C4-2B (cell line): ENCODE measurements at regions not wholly inside any gene's neighbourhood (a gene's known extent, or its start where the extent isn't known, plus 50 kb on each side); places are given as distances from the start of the nearest gene placed in this dataset.

Experiments
- H3K27ac ChIP-seq: fragments of 450-650 bp; 2 replicates; pipeline ENCODE4 v1.5.1; 2017
- CTCF ChIP-seq: fragments of 450-650 bp; conservative IDR thresholded peaks from 2 replicates; pipeline ENCODE4 v1.5.1; 2017; ENCODE audit warnings: mild to moderate bottlenecking
- ZFX ChIP-seq: fragments of 450-650 bp; IDR thresholded peaks from 2 replicates; pipeline ENCODE4 v1.6.1; 2017

GRCh38 chr2:122884889-122885288 is 1129.4 kb downstream of the TSN start:
- no peak for TF ChIP-seq CTCF
- TF ChIP-seq ZFX = no peak
- H3K27ac ChIP-seq = no peak overlapping the region

GRCh38 chr2:122885436-122885835 is 1130.0 kb downstream of the TSN start:
- H3K27ac ChIP-seq = no peak overlapping the region
- no peak for TF ChIP-seq CTCF
- no peak for TF ChIP-seq ZFX

DNA sequence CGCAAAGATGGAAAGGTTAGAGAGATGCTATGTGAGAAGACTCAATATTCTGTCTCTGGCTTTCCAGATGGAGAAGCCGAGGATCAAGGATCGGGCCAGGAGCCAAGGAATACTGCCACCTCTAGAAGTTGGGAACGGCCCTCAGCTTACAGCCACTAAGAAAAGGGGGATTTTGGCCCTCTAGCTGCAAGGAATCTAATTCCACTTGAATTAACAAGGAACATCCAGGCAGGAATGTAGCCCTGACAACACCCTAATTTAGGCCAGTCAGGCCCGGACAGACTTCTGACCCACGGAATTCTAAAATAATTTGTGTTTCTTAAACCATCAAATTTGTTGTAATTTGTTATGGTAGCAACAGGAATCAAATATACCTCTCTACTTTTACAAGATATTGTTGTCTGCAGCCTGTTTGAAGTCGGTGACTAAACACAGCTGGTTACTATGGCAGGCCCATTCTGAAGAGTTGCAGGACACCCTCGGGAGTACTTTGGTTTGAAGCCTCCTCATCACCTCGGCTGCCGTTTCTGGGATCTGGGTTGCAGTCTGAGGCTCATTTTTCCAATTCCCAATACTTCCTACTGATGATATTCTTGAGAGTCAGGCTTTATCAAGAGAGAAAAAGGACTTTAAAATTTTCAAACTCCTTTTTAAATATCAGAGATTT is 1131.2 kb downstream of the TSN start:
- H3K27ac ChIP-seq = no peak overlapping the region
- TF ChIP-seq CTCF (no peak), ZFX (no peak)

GRCh38 chr2:122899614-122900013 is 1125.5 kb upstream of the CNTNAP5 start:
- no peak overlapping the region for H3K27ac ChIP-seq
- TF ChIP-seq CTCF = no peak
- no peak for TF ChIP-seq ZFX

DNA sequence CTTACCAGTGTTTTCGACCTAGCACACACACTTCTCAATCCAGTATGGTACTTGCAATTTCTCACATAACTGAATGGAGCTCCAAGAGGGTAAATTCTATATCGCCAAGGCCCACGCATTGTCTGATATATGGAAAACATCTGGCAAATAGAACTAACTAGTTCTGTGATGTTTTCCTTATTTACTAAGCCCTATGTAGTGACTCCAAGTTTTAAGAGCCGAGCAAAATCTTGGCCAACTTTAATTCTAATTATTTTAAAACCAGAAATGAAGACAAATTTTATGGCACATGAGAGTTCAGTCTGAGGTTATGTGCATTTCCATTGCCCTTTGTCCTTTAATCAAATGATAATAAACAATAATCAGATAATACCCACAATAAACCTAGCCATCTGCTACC is 1119.7 kb upstream of the CNTNAP5 start:
- no peak overlapping the region for H3K27ac ChIP-seq
- TF ChIP-seq ZFX = no peak
- no peak for TF ChIP-seq CTCF

DNA sequence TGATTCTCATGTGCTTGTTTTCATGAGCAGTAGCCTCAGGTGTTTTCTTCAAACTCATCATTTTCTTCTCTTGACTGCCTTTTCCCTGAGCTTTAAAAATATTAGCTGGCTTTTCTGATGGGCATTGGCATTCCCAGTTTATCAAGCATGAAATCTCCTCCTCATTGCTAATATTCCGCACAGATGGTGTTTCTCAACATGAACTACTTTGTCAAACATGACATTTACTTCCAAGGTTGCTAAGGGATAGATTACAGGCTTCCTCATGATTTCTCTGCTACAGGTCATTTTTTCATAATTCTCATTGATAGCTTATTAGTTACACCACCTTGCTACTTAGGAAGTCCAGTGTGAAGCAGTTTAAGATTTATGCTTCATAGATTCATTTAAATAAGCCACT is 1116.9 kb upstream of the CNTNAP5 start:
- H3K27ac ChIP-seq = no peak overlapping the region
- TF ChIP-seq CTCF (no peak), ZFX (no peak)

DNA sequence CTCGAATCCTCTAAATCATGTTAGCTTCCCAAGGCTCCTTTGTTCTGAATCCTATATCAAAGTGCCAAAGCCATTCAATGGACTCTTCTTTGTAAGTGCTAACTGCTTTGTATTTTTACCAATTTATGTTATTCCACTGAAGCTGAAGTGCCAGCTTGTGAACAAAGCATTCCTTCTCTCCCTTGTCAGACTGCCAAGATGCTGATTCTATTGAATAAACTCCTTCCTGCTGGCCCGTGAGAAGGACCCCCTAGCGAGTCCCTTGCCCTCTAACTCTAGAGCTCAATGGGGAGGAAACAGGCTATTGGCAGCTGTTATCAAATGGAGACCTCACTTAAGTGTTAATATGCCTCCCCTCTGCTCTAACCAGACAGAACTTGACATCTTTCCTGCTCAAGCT is 1097.9 kb upstream of the CNTNAP5 start:
- no peak overlapping the region for H3K27ac ChIP-seq
- TF ChIP-seq CTCF = no peak
- TF ChIP-seq ZFX = no peak
